PC-3 (cell line): ENCODE measurements at regions not wholly inside any gene's neighbourhood (a gene's known extent, or its start where the extent isn't known, plus 50 kb on each side); places are given as distances from the start of the nearest gene placed in this dataset.

Experiments
- ATAC-seq: fragments of 200-7000 bp; cut with Tn5 transposase; 2 replicates; pipeline ENCODE4 v1.9.1; 2020; ENCODE audit warnings: mild to moderate bottlenecking, moderate library complexity
- BruUV-seq: library from RNA; stranded (reverse); fragments of 400-500 nt; replicated peaks from 2 replicates; lab custom pipeline; 2021; lab: Mats Ljungman, UMichigan
- CTCF ChIA-PET: fragments of 300-600 bp; sonication (Branson Sonifier 250); formaldehyde crosslinking; loops from one replicate; lab custom pipeline; 2022; ENCODE audit warnings: antibody characterized with exemption; lab: Charles Lee
- POLR2A ChIA-PET: fragments of 300-600 bp; sonication (Branson Sonifier 250); formaldehyde crosslinking; loops from one replicate; lab custom pipeline; 2022; ENCODE audit warnings: antibody characterized with exemption; ENCODE audit not compliant: unreplicated experiment; lab: Charles Lee
- DNase-seq: peaks from one replicate; pipeline ENCODE4 v3.0.0-alpha.2; 2015
- H2AFZ ChIP-seq: fragments of 300-600 bp; sonication (generic); 2 replicates; pipeline ENCODE4 v1.6.0; 2016; ENCODE audit warnings: antibody characterized with exemption, low read length
- H3F3A ChIP-seq: fragments of 300-600 bp; sonication (generic); one replicate; pipeline ENCODE4 v1.6.0; 2017; ENCODE audit warnings: antibody characterized with exemption, low read length, control low read depth, mild to moderate bottlenecking; ENCODE audit not compliant: unreplicated experiment
- H3K27ac ChIP-seq: fragments of 300-600 bp; sonication (generic); 2 replicates; pipeline ENCODE4 v1.5.1; 2016; ENCODE audit warnings: mild to moderate bottlenecking, low read length
- H3K27me3 ChIP-seq: fragments of 300-600 bp; sonication (generic); 2 replicates; pipeline ENCODE4 v1.6.1; 2016; ENCODE audit warnings: low read length, mixed read lengths
- H3K36me3 ChIP-seq: fragments of 300-600 bp; sonication (generic); 2 replicates; pipeline ENCODE4 v1.6.1; 2016; ENCODE audit warnings: low read depth, mixed run types, low read length, mixed read lengths
- H3K4me1 ChIP-seq: fragments of 300-600 bp; sonication (generic); 2 replicates; pipeline ENCODE4 v1.5.1; 2016; ENCODE audit warnings: low read length; ENCODE audit not compliant: insufficient read depth
- H3K4me2 ChIP-seq: fragments of 300-600 bp; sonication (generic); 2 replicates; pipeline ENCODE4 v1.6.0; 2016; ENCODE audit warnings: low read length
- H3K4me3 ChIP-seq: fragments of 300-600 bp; sonication (generic); 2 replicates; pipeline ENCODE4 v1.5.1; 2016; ENCODE audit warnings: mild to moderate bottlenecking, low read length, mixed read lengths
- H3K79me2 ChIP-seq: fragments of 300-600 bp; sonication (generic); 2 replicates; pipeline ENCODE4 v1.6.1; 2017; ENCODE audit warnings: low read length, mixed read lengths
- H3K9ac ChIP-seq: fragments of 300-600 bp; sonication (generic); 2 replicates; pipeline ENCODE4 v1.6.0; 2016; ENCODE audit warnings: mild to moderate bottlenecking, low read length
- H3K9me2 ChIP-seq: fragments of 300-600 bp; sonication (generic); replicated peaks from 2 replicates; pipeline ENCODE4 v1.6.1; 2016; ENCODE audit warnings: mixed run types, low read length, mixed read lengths
- H3K9me3 ChIP-seq: fragments of 300-600 bp; sonication (generic); 2 replicates; pipeline ENCODE4 v1.6.1; 2016; ENCODE audit warnings: low read length, mixed read lengths
- H4K20me1 ChIP-seq: fragments of 300-600 bp; sonication (generic); 2 replicates; pipeline ENCODE4 v1.6.1; 2016; ENCODE audit warnings: low read length, mixed read lengths
- EZH2 ChIP-seq: fragments of 300-600 bp; sonication (generic); IDR thresholded peaks from one replicate; pipeline ENCODE4 v1.6.1; 2017; ENCODE audit warnings: antibody characterized with exemption, mild to moderate bottlenecking, low read length; ENCODE audit not compliant: unreplicated experiment
- EZH2phosphoT487 ChIP-seq: fragments of 300-600 bp; sonication (generic); IDR thresholded peaks from 2 replicates; pipeline ENCODE4 v1.6.1; 2018; ENCODE audit warnings: mild to moderate bottlenecking, antibody characterized with exemption, low read length, borderline replicate concordance
- intact Hi-C: fragments of 100-400 bp; cut with micrococcal nuclease; formaldehyde crosslinking; loops from 2 replicates; pipeline ENCODE4 v1.9.0; 2023
- TF ChIP-seq, protein P1 (sequence below): fragments of 300-600 bp; sonication (generic); conservative IDR thresholded peaks from 2 replicates; pipeline ENCODE4 v1.5.1; 2017; ENCODE audit warnings: antibody characterized with exemption, low read depth, mild to moderate bottlenecking, low read length

DNA sequence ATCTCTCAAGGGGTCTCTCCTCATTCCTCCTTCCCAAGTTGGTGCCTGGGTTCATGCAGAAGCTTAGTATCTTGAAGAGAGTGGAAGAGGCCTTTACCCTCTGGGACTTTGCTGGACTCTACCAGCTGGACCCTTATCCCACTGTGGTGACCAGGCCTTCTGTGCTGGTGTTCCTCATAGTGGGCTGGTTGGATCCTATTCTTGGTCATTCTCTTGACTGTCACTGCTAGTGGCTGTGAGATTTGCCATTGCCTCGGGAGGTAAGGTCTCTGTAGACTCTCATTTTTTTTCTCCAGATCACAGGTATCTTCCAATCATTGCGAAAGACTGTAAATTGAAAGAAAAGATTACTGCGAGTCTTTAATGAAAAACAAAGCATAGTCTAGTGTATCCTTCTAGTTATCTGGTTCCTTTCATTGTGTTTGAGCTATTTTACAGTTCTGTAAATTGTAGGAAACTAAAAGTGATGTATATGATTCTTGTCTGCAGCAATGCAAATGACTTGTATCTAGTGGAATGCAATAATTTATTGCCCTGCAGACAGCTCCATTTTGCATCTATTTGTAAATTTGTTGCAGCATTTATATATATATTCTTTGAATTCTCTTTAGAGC lies 217.9 kb downstream of the AEBP2 start:
- no peak overlapping the region for H3K27ac ChIP-seq
- H3F3A ChIP-seq, result no peaks in the 10 kb centered on the region
- no peak overlapping the region for H2AFZ ChIP-seq
- no peaks in the 10 kb centered on the region for H3K36me3 ChIP-seq
- H4K20me1 ChIP-seq, result no peaks in the 10 kb centered on the region
- POLR2A ChIA-PET, result no interaction called here
- no peak overlapping the region for H3K9ac ChIP-seq
- DNase-seq (no peak), ATAC-seq (no peak)
- CTCF ChIA-PET, result no interaction called here
- no peak overlapping the region for H3K4me2 ChIP-seq
- intact Hi-C loops, result no loop called here
- TF ChIP-seq EZH2phosphoT487, result no peak
- TF ChIP-seq, protein P1, sequence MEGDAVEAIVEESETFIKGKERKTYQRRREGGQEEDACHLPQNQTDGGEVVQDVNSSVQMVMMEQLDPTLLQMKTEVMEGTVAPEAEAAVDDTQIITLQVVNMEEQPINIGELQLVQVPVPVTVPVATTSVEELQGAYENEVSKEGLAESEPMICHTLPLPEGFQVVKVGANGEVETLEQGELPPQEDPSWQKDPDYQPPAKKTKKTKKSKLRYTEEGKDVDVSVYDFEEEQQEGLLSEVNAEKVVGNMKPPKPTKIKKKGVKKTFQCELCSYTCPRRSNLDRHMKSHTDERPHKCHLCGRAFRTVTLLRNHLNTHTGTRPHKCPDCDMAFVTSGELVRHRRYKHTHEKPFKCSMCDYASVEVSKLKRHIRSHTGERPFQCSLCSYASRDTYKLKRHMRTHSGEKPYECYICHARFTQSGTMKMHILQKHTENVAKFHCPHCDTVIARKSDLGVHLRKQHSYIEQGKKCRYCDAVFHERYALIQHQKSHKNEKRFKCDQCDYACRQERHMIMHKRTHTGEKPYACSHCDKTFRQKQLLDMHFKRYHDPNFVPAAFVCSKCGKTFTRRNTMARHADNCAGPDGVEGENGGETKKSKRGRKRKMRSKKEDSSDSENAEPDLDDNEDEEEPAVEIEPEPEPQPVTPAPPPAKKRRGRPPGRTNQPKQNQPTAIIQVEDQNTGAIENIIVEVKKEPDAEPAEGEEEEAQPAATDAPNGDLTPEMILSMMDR, result no peak
- no peaks in the 10 kb centered on the region for H3K9me3 ChIP-seq
- H3K4me3 ChIP-seq, result no peak overlapping the region
- no peaks in the 10 kb centered on the region for H3K9me2 ChIP-seq
- no peaks in the 10 kb centered on the region for H3K4me1 ChIP-seq
- H3K79me2 ChIP-seq, result no peaks in the 10 kb centered on the region
- no peaks in the 10 kb centered on the region for H3K27me3 ChIP-seq
- BruUV-seq, result no TSS peak

DNA sequence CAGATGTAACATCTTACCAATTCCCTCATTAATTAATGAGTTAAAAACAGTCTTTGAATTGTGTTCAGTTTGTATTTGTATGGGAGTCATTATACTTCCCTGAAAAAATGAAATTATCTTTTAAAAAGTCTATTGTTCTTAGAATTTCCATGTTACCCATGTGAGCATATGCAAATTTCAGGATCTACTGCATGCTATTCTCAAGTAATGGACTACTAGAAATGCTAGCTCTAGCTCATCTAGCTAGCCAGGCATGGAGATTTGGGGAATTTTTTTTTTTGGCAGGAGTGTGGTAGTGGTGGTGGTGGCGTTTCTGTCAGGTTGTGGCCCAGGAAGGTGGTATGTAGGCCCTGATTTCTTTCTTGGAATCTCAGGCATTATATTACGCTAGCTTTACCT lies 218.4 kb downstream of the AEBP2 start:
- ATAC-seq (no peak), DNase-seq (no peak)
- no peaks in the 10 kb centered on the region for H4K20me1 ChIP-seq
- H3K9me2 ChIP-seq, result no peaks in the 10 kb centered on the region
- H3F3A ChIP-seq, result no peaks in the 10 kb centered on the region
- H2AFZ ChIP-seq, result no peak overlapping the region
- no TSS peak for BruUV-seq
- intact Hi-C loops, result no loop called here
- TF ChIP-seq EZH2, result no peak
- no peak for TF ChIP-seq EZH2phosphoT487
- TF ChIP-seq, protein P1, result no peak
- no peak overlapping the region for H3K4me2 ChIP-seq
- no peaks in the 10 kb centered on the region for H3K27me3 ChIP-seq
- no peaks in the 10 kb centered on the region for H3K79me2 ChIP-seq
- H3K27ac ChIP-seq, result no peak overlapping the region
- no peaks in the 10 kb centered on the region for H3K9me3 ChIP-seq
- no peaks in the 10 kb centered on the region for H3K36me3 ChIP-seq
- no peaks in the 10 kb centered on the region for H3K4me1 ChIP-seq
- POLR2A ChIA-PET, result no interaction called here
- CTCF ChIA-PET, result no interaction called here
- no peak overlapping the region for H3K4me3 ChIP-seq
- no peak overlapping the region for H3K9ac ChIP-seq

DNA sequence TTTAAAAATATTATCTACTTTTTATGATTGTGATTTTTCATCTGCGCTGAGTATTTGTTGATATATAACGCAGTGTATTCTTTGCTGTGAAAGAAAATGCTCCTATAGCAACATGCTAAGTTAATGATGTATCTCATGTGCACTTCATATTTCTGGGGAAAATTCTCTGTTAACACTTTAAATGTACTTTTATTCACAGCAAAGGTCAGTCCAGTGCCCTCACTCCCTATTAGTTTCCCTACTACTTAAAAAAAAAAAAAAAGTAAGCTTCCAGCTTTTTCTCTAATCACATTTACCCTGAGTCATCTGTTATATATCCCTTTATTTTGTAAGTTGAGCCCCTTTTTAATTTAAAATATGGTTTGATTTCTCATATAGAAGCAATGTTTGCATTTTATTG lies 219.8 kb downstream of the AEBP2 start:
- ATAC-seq, result no peak
- intact Hi-C loops, result no loop called here

More for the DNA sequence above, 219.8 kb downstream of the AEBP2 start:
- Histone ChIP-seq H3F3A (no peaks in the 10 kb centered on the region), H3K4me3 (no peak overlapping the region), H3K9me2 (no peaks in the 10 kb centered on the region), H2AFZ (no peak overlapping the region), H3K27ac (no peak overlapping the region), H3K27me3 (no peaks in the 10 kb centered on the region), H4K20me1 (no peaks in the 10 kb centered on the region), H3K4me2 (no peak overlapping the region), H3K9me3 (no peaks in the 10 kb centered on the region), H3K79me2 (no peaks in the 10 kb centered on the region), H3K4me1 (no peaks in the 10 kb centered on the region), H3K9ac (no peak overlapping the region), H3K36me3 (no peaks in the 10 kb centered on the region)
- TF ChIP-seq EZH2phosphoT487 (no peak), EZH2 (no peak)
- TF ChIP-seq, protein P1, result no peak
- BruUV-seq, result no TSS peak
- ChIA-PET CTCF (no interaction called here), POLR2A (no interaction called here)
- DNase-seq, result no peak
